Liver (tissue), 8 donors: ENCODE measurements at regions not wholly inside any gene's neighbourhood (a gene's known extent, or its start where the extent isn't known, plus 50 kb on each side); places are given as distances from the start of the nearest gene placed in this dataset.

Experiments used
- DNase-seq: peaks from one replicate; pipeline ENCODE4 v3.0.0-alpha.2; 2017; ENCODE audit warnings: low spot score
- H3K27ac ChIP-seq, 2 donors: one replicate each; pipeline ENCODE4 v1.7.0; 2013; ENCODE audit warnings: inconsistent platforms in 2 of 2, low read length in 2 of 2, control low read depth in 1 of 2, low read depth in 1 of 2, mild to moderate bottlenecking in 1 of 2
- H3K27me3 ChIP-seq, 4 donors: one replicate each; pipeline versions ENCODE4 v1.6.1 to v1.7.0; 2013; ENCODE audit warnings: low read length in 3 of 4, inconsistent platforms in 1 of 4, mild to moderate bottlenecking in 1 of 4, moderate library complexity in 1 of 4; ENCODE audit not compliant: control insufficient read depth in 4 of 4, insufficient read depth in 4 of 4
- H3K36me3 ChIP-seq, 4 donors: one replicate each; pipeline versions ENCODE4 v1.6.1 to v1.7.0; 2013; ENCODE audit warnings: low read length in 3 of 4, mild to moderate bottlenecking in 3 of 4, low read depth in 1 of 4, moderate library complexity in 1 of 4; ENCODE audit not compliant: control insufficient read depth in 4 of 4, insufficient read depth in 3 of 4
- H3K4me1 ChIP-seq, 4 donors: one replicate each; pipeline versions ENCODE4 v1.6.1 to v1.7.0; 2013; ENCODE audit warnings: low read length in 3 of 4, mild to moderate bottlenecking in 3 of 4, moderate library complexity in 1 of 4; ENCODE audit not compliant: control insufficient read depth in 4 of 4, insufficient read depth in 4 of 4
- H3K4me3 ChIP-seq, 3 donors: one replicate each; pipeline versions ENCODE4 v1.6.1 to v1.7.0; 2013; ENCODE audit warnings: low read length in 3 of 3, control low read depth in 1 of 3, low read depth in 1 of 3, mild to moderate bottlenecking in 1 of 3
- H3K9ac ChIP-seq, 2 donors: one replicate each; pipeline ENCODE4 v1.7.0; 2013; ENCODE audit warnings: low read length in 2 of 2, mild to moderate bottlenecking in 2 of 2, moderate library complexity in 2 of 2, control low read depth in 1 of 2, low read depth in 1 of 2
- H3K9me3 ChIP-seq, 4 donors: one replicate each; pipeline versions ENCODE4 v1.6.1 to v1.7.0; 2013; ENCODE audit warnings: low read length in 3 of 4; ENCODE audit not compliant: control insufficient read depth in 4 of 4
- ATF3 ChIP-seq: IDR thresholded peaks from 2 replicates; pipeline ENCODE4 v1.6.1; 2016; ENCODE audit warnings: antibody characterized with exemption
- CTCF ChIP-seq: fragments of 150-350 bp; IDR thresholded peaks from 2 replicates; pipeline ENCODE4 v1.5.1; 2017; ENCODE audit warnings: improper control_type of control experiment, low read depth, low read length; ENCODE audit not compliant: missing input control
- EGR1 ChIP-seq, 2 donors: IDR thresholded peaks; 2 replicates each; pipeline ENCODE4 v1.6.1; 2016 to 2018; ENCODE audit warnings: antibody characterized with exemption in 2 of 2, low read depth in 2 of 2
- FOXA1 ChIP-seq: IDR thresholded peaks from 2 replicates; pipeline ENCODE4 v1.6.1; 2016; ENCODE audit warnings: antibody characterized with exemption
- FOXA2 ChIP-seq: IDR thresholded peaks from 2 replicates; pipeline ENCODE4 v1.6.1; 2016; ENCODE audit warnings: antibody characterized with exemption
- HNF4A ChIP-seq, 2 donors: conservative IDR thresholded peaks; 2 replicates each; pipeline ENCODE4 v1.6.1; 2016; ENCODE audit warnings: antibody characterized with exemption in 2 of 2, mild to moderate bottlenecking in 2 of 2
- JUND ChIP-seq, 2 donors: IDR thresholded peaks; 2 replicates each; pipeline ENCODE4 v1.6.1; 2016; ENCODE audit warnings: antibody characterized with exemption in 2 of 2
- MAX ChIP-seq: IDR thresholded peaks from 2 replicates; pipeline ENCODE4 v1.6.1; 2016; ENCODE audit warnings: antibody characterized with exemption
- REST ChIP-seq: IDR thresholded peaks from 2 replicates; pipeline ENCODE4 v1.6.1; 2016; ENCODE audit warnings: antibody characterized with exemption, mild to moderate bottlenecking
- RXRA ChIP-seq, 2 donors: IDR thresholded peaks; 2 replicates each; pipeline ENCODE4 v1.6.1; 2017 to 2018; ENCODE audit warnings: antibody characterized with exemption in 2 of 2, mild to moderate bottlenecking in 1 of 2
- SP1 ChIP-seq: IDR thresholded peaks from 2 replicates; pipeline ENCODE4 v1.6.1; 2018; ENCODE audit warnings: antibody characterized with exemption, mild to moderate bottlenecking
- YY1 ChIP-seq: IDR thresholded peaks from 2 replicates; pipeline ENCODE4 v1.6.1; 2016; ENCODE audit warnings: antibody characterized with exemption, mild to moderate bottlenecking
- ZBTB33 ChIP-seq: IDR thresholded peaks from 2 replicates; pipeline ENCODE4 v1.6.1; 2016; ENCODE audit warnings: antibody characterized with exemption
- WGBS: extraction: QIAGEN DNeasy Blood & Tissue Kit; methylation state at CpG from one replicate; pipeline ENCODE4 v1.1.7; 2013; 5-methylcytosine and 5-hydroxymethylcytosine counted together
- donor health status: healthy.
- donor health status: healthy.
- donor health status: healthy.
- donor health status: healthy.
- donor health status: healthy.

- Histone ChIP-seq H3K9me3 (peaks cover 0 to 7% (median 3%) of the 10 kb centered on the region in 4 donors), H3K9ac (no peak overlapping the region), H3K4me3 (no peak overlapping the region), H3K4me1 (no peaks in the 10 kb centered on the region), H3K27ac (no peak overlapping the region), H3K36me3 (no peaks in the 10 kb centered on the region), H3K27me3 (peaks cover 0 to 6% (median 1%) of the 10 kb centered on the region in 4 donors)
- whole genome bisulfite sequencing: 43% methylated on average over 21 of the region's 21 CpGs
- TF ChIP-seq EGR1 (IDR thresholded peaks at IDR 0.05; ENCODE audit: low read depth in 2 of 2) (no peak), RXRA (IDR thresholded peaks at IDR 0.05) (no peak), ATF3 (no peak), JUND (IDR thresholded peaks at IDR 0.05) (no peak)
- DNase-seq: no peak
Measured at GRCh38 chr10:117720931-117721835, 178.6 kb downstream of the EMX2 start.

GRCh38 chr10:117721873-117722272 lies 179.3 kb downstream of the EMX2 start:
- TF ChIP-seq REST: no peak
- no peak for TF ChIP-seq ZBTB33
- no peak for TF ChIP-seq HNF4A (conservative IDR thresholded peaks at IDR 0.05)
- no peak for TF ChIP-seq FOXA2
- TF ChIP-seq FOXA1: no peak
- TF ChIP-seq SP1: no peak
- no peak for TF ChIP-seq YY1
- no peak for TF ChIP-seq MAX
- TF ChIP-seq CTCF: no peak
- peaks cover 0 to 6% (median 1%) of the 10 kb centered on the region in 4 donors for H3K27me3 ChIP-seq

More at GRCh38 chr10:117721873-117722272, 179.3 kb downstream of the EMX2 start:
- no peak for DNase-seq
- WGBS: 72% methylated on average over 5 of the region's 5 CpGs
- Histone ChIP-seq H3K27ac (no peak overlapping the region), H3K4me3 (no peak overlapping the region), H3K36me3 (no peaks in the 10 kb centered on the region), H3K9me3 (peaks cover 0 to 7% (median 3%) of the 10 kb centered on the region in 4 donors), H3K9ac (no peak overlapping the region), H3K4me1 (no peaks in the 10 kb centered on the region)
